PC-3 (cell line): ENCODE measurements at regions not wholly inside any gene's neighbourhood (a gene's known extent, or its start where the extent isn't known, plus 50 kb on each side); places are given as distances from the start of the nearest gene placed in this dataset.

Source experiments
- EZH2 ChIP-seq: fragments of 300-600 bp; sonication (generic); IDR thresholded peaks from one replicate; pipeline ENCODE4 v1.6.1; 2017; ENCODE audit warnings: antibody characterized with exemption, mild to moderate bottlenecking, low read length; ENCODE audit not compliant: unreplicated experiment
- EZH2phosphoT487 ChIP-seq: fragments of 300-600 bp; sonication (generic); IDR thresholded peaks from 2 replicates; pipeline ENCODE4 v1.6.1; 2018; ENCODE audit warnings: mild to moderate bottlenecking, antibody characterized with exemption, low read length, borderline replicate concordance
- TF ChIP-seq, protein P1 (sequence below): fragments of 300-600 bp; sonication (generic); conservative IDR thresholded peaks from 2 replicates; pipeline ENCODE4 v1.5.1; 2017; ENCODE audit warnings: antibody characterized with exemption, low read depth, mild to moderate bottlenecking, low read length

- TF ChIP-seq, protein P1, sequence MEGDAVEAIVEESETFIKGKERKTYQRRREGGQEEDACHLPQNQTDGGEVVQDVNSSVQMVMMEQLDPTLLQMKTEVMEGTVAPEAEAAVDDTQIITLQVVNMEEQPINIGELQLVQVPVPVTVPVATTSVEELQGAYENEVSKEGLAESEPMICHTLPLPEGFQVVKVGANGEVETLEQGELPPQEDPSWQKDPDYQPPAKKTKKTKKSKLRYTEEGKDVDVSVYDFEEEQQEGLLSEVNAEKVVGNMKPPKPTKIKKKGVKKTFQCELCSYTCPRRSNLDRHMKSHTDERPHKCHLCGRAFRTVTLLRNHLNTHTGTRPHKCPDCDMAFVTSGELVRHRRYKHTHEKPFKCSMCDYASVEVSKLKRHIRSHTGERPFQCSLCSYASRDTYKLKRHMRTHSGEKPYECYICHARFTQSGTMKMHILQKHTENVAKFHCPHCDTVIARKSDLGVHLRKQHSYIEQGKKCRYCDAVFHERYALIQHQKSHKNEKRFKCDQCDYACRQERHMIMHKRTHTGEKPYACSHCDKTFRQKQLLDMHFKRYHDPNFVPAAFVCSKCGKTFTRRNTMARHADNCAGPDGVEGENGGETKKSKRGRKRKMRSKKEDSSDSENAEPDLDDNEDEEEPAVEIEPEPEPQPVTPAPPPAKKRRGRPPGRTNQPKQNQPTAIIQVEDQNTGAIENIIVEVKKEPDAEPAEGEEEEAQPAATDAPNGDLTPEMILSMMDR, result no peak
- no peak for TF ChIP-seq EZH2
- TF ChIP-seq EZH2phosphoT487, result no peak
These were observed 167.8 kb upstream of the HAAO start for GRCh38 chr2:42960002-42960841.
